ENCODE measurements at regions not wholly inside any gene's neighbourhood (a gene's known extent, or its start where the extent isn't known, plus 50 kb on each side); places are given as distances from the start of the nearest gene placed in this dataset.

DNA sequence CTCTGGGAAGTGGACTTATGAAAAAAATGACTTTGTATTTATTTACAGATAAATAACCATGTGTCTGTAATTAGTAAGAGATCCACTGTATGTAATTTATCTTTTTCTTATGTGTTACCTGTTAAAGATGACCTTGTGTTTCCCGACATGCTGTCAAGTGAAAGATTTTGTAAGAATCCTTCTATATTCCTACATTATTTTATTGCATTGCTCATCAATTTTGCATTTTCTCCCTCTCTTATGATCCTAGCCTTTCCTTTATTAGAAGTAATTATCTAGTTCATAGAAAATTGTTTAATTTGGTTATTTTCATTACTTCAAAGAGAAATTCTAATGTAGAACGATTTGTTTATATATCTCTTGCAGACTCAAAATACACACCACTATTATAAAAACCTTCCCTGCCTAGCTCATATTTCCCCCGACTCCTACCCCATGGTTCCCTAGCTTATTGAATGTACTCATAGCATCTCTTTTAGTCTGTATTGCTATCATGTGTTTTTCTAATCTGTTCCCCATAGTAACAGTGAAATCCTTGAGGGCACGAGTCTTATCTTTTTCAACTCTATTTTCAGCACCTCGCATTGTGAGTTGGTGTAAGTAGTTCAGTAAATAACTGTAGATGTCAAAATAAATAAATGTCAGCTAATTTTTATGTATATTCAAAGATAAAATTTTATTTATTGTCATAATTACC is 774.4 kb downstream of the HDGFL1 start:
- TF ChIP-seq, protein P1, sequence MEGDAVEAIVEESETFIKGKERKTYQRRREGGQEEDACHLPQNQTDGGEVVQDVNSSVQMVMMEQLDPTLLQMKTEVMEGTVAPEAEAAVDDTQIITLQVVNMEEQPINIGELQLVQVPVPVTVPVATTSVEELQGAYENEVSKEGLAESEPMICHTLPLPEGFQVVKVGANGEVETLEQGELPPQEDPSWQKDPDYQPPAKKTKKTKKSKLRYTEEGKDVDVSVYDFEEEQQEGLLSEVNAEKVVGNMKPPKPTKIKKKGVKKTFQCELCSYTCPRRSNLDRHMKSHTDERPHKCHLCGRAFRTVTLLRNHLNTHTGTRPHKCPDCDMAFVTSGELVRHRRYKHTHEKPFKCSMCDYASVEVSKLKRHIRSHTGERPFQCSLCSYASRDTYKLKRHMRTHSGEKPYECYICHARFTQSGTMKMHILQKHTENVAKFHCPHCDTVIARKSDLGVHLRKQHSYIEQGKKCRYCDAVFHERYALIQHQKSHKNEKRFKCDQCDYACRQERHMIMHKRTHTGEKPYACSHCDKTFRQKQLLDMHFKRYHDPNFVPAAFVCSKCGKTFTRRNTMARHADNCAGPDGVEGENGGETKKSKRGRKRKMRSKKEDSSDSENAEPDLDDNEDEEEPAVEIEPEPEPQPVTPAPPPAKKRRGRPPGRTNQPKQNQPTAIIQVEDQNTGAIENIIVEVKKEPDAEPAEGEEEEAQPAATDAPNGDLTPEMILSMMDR (IDR thresholded peaks at IDR 0.05): no peak
- intact Hi-C loops (cut with micrococcal nuclease): no loop called here
- no peak for ATAC-seq (ENCODE audit: low read depth)
- no peaks in the 10 kb centered on the region for H3K4me1 Mint-ChIP-seq
- H3K9me3 Mint-ChIP-seq: no peaks in the 10 kb centered on the region
- H3K4me3 Mint-ChIP-seq: no peak overlapping the region
- H3K36me3 Mint-ChIP-seq (ENCODE audit: low read depth): no peaks in the 10 kb centered on the region
- H3K27me3 Mint-ChIP-seq: no peaks in the 10 kb centered on the region
- no peak overlapping the region for H3K27ac Mint-ChIP-seq
- CTCF ChIA-PET: no interaction called here
- no peak for DNase-seq
- POLR2A ChIA-PET: no interaction called here

DNA sequence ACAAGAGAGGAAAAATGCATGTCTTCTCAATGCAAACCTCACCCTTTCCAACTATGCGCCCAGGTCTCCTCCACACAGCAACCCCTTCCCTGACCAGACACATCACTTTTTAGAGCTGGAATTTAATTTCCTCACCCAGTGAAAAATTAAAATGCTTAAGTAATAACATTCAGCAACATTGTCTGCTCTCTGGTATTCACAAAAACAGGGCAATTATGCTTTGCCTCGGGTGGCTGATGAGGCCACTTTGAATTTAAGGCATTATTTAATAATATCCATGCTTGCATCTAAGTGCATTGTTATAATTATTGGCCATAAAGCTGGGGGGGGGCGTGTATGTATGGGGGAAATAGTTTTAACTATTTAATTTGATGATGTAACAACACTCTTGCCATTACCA is 777.8 kb upstream of the NRSN1 start:
- no peaks in the 10 kb centered on the region for H3K27me3 Mint-ChIP-seq
- H3K9me3 Mint-ChIP-seq: peaks cover 6% of the 10 kb centered on the region
- H3K36me3 Mint-ChIP-seq (ENCODE audit: low read depth): no peaks in the 10 kb centered on the region
- intact Hi-C loops (cut with micrococcal nuclease): no loop called here
- TF ChIP-seq, protein P1 (IDR thresholded peaks at IDR 0.05): no peak
- CTCF ChIA-PET: no interaction called here
- ATAC-seq (ENCODE audit: low read depth): no peak
- H3K4me1 Mint-ChIP-seq: no peaks in the 10 kb centered on the region
- H3K27ac Mint-ChIP-seq: no peak overlapping the region
- no peak overlapping the region for H3K4me3 Mint-ChIP-seq
- POLR2A ChIA-PET: no interaction called here
- no peak for DNase-seq

DNA sequence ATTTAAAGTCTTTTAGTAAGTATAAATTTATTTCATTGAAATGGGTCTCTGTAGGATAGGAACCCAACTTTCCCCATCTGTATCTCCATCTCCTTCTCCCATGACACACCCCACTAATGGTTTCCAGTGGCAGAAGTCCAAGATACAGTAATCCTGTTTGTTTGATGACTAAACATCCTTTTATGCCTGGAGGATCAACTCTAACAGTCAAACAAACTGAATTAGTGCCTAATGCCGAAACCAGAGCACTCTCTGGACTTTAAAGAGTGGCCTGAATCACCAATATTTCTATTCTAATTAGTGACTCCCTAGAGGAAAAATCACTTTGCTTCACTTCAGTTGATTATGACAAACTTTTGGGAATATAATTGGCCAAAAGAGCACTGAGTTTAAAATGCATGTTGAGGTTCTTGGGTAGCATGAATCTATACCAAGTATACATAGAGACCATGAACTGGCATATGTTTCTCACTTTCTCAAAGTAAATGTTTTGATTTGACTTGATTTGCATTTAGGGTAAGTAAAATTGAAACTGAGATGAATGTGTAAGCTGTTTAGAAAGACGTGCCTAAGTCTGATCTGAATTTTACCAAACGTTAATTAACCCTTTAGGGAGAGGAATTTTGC is 776.4 kb upstream of the NRSN1 start:
- Mint-ChIP-seq H3K9me3 (peaks cover 6% of the 10 kb centered on the region), H3K27ac (no peak overlapping the region), H3K27me3 (no peaks in the 10 kb centered on the region), H3K36me3 (ENCODE audit: low read depth) (no peaks in the 10 kb centered on the region), H3K4me3 (no peak overlapping the region), H3K4me1 (no peaks in the 10 kb centered on the region)
- POLR2A ChIA-PET: no interaction called here
- intact Hi-C loops (cut with micrococcal nuclease): no loop called here
- ATAC-seq (ENCODE audit: low read depth) (no peak), DNase-seq (no peak)
- CTCF ChIA-PET: no interaction called here
- TF ChIP-seq, protein P1 (IDR thresholded peaks at IDR 0.05): no peak

DNA sequence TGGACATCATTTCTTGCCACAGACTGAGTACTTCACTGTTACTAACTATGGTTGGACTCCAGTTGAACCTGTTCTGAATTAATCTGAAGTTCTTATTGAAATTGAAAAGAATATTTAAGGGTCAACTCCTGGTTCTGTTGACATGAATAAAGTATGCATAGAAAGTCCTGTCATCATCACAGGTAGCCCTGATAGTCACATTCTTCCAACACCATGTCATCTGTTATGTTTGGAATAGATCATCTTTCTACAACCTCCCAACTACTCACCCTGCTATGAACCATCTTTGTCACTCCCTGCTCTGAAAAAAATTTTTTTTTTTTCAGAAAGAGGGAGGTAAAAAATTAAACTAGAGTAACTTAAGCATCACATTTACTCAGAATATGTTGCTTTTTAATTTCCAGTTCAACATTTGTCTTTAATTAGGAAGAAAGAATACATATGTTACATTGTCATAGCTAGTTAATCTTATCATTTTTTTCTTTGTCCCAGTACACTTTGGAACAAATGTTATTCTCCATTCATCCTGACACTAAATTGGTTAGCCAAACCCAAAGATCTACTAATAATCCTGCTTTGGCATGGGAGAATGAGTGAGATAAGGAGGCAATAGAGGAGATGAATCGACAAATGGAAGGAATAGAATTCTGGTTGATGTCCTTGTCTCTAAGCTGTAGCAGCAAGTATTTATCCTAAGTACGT is 775.1 kb upstream of the NRSN1 start:
- Mint-ChIP-seq H3K9me3 (peaks cover 6% of the 10 kb centered on the region), H3K27me3 (no peaks in the 10 kb centered on the region), H3K36me3 (ENCODE audit: low read depth) (no peaks in the 10 kb centered on the region), H3K4me1 (no peaks in the 10 kb centered on the region), H3K27ac (no peak overlapping the region), H3K4me3 (no peak overlapping the region)
- ChIA-PET CTCF (no interaction called here), POLR2A (no interaction called here)
- TF ChIP-seq, protein P1 (IDR thresholded peaks at IDR 0.05): no peak
- ATAC-seq (ENCODE audit: low read depth): no peak
- intact Hi-C loops (cut with micrococcal nuclease): no loop called here
- no peak for DNase-seq

DNA sequence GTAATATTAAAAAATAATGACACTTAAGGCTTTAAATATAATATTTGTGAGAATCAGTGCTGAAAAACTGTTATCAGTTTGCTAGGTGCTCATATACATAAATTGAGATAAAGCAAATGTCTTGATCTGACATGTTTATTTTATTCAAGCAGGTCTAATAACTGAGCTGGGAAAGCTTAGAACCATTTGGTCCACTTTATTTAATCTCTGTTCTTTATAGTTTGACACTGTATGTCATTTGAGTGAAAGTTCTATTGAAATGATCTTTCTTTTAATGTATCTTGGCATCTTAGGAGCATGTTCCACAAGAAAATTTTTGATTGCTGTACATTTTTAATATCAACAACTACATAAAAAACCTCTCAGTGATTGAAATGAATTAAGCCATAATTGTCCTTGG is 772.0 kb upstream of the NRSN1 start:
- CTCF ChIA-PET: no interaction called here
- ATAC-seq (ENCODE audit: low read depth): no peak
- TF ChIP-seq, protein P1 (IDR thresholded peaks at IDR 0.05): no peak
- Mint-ChIP-seq H3K36me3 (ENCODE audit: low read depth) (no peaks in the 10 kb centered on the region), H3K9me3 (peaks cover 6% of the 10 kb centered on the region), H3K4me1 (no peaks in the 10 kb centered on the region), H3K27ac (no peak overlapping the region), H3K27me3 (no peaks in the 10 kb centered on the region), H3K4me3 (no peak overlapping the region)
- DNase-seq: no peak
- intact Hi-C loops (cut with micrococcal nuclease): no loop called here
- POLR2A ChIA-PET: no interaction called here
